ENCODE measurements at regions not wholly inside any gene's neighbourhood (a gene's known extent, or its start where the extent isn't known, plus 50 kb on each side); places are given as distances from the start of the nearest gene placed in this dataset.
"Not testable (repeated sequence)": the region's sequence is repeated elsewhere in the genome, so short reads cannot be mapped to it uniquely, and the experiment has no call there.

DNA sequence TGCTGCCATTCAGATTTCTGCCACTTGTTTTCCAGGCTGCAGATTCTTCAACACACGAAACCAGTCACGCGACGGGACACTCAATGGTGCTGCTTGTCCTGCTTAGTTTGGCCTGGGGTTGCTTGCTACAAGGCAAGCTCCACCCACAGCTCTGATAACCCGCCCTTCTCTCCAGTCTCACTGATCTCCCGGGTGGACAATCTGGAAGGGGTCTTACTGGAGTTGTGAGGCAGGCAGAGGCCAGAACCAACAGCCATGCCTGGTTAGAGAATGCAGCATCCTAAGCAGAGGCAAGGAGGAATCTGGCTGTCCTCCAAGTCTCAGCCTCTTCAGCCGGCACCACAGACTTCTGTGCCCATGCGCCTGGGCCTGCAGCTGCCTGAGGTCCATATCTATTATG is 119.1 kb downstream of the KCNJ12 start:
- no TSS peak for BruUV-seq (replicated peaks)
- peaks cover 4% of the 10 kb centered on the region for H3K27me3 ChIP-seq (replicated peaks; ENCODE audit: insufficient read depth, low read depth, low read length, poor library complexity)
- no peak for TF ChIP-seq EZH2 (IDR thresholded peaks at IDR 0.05; ENCODE audit: borderline replicate concordance, low read depth, low read length, poor library complexity, severe bottlenecking)
- TF ChIP-seq, protein P1, sequence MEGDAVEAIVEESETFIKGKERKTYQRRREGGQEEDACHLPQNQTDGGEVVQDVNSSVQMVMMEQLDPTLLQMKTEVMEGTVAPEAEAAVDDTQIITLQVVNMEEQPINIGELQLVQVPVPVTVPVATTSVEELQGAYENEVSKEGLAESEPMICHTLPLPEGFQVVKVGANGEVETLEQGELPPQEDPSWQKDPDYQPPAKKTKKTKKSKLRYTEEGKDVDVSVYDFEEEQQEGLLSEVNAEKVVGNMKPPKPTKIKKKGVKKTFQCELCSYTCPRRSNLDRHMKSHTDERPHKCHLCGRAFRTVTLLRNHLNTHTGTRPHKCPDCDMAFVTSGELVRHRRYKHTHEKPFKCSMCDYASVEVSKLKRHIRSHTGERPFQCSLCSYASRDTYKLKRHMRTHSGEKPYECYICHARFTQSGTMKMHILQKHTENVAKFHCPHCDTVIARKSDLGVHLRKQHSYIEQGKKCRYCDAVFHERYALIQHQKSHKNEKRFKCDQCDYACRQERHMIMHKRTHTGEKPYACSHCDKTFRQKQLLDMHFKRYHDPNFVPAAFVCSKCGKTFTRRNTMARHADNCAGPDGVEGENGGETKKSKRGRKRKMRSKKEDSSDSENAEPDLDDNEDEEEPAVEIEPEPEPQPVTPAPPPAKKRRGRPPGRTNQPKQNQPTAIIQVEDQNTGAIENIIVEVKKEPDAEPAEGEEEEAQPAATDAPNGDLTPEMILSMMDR (conservative IDR thresholded peaks at IDR 0.05; ENCODE audit: low read depth, low read length), result no peak
- H3K9me3 ChIP-seq (ENCODE audit: low read depth, low read length, poor library complexity, severe bottlenecking), result no peaks in the 10 kb centered on the region
- no peaks in the 10 kb centered on the region for H3K4me1 ChIP-seq (ENCODE audit: insufficient read depth, low read length, poor library complexity, severe bottlenecking)
- intact Hi-C loops (cut with micrococcal nuclease; ENCODE audit: unreplicated experiment), result no loop called here
- ChIA-PET CTCF (no interaction called here), POLR2A (ENCODE audit: low non-redundant PET) (no interaction called here)
- no peak overlapping the region for H3K4me3 ChIP-seq (ENCODE audit: low read depth, low read length, poor library complexity, severe bottlenecking)
- H3K36me3 ChIP-seq (ENCODE audit: insufficient read depth, low read length, poor library complexity, severe bottlenecking), result no peaks in the 10 kb centered on the region
- H3K27ac ChIP-seq (ENCODE audit: low read depth, low read length, poor library complexity, severe bottlenecking), result no peak overlapping the region
- DNase-seq (ENCODE audit: low spot score), result no peak

DNA sequence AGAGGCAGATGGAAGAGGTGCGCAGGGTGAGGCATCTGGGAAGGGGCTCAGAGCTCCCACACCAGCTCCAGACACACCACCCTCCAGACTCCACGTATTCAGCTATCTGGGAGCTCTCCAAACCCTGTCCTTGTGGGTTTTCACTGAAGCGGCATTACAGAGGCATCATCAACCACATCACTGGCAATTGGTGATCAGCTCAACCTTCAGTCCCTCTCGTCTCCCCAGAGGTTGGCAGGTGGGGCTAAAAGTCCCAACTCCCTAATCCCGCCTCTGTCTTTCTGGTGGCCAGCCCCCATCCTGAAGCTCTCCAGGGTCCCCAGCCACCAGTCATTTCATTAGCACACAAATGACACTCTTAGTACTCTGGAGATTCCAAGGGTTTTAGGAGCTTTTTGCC is 123.9 kb downstream of the KCNJ12 start:
- Histone ChIP-seq H3K9me3 (ENCODE audit: low read depth, low read length, poor library complexity, severe bottlenecking) (no peaks in the 10 kb centered on the region), H3K36me3 (ENCODE audit: insufficient read depth, low read length, poor library complexity, severe bottlenecking) (no peaks in the 10 kb centered on the region), H3K4me3 (ENCODE audit: low read depth, low read length, poor library complexity, severe bottlenecking) (no peak overlapping the region), H3K27ac (ENCODE audit: low read depth, low read length, poor library complexity, severe bottlenecking) (no peak overlapping the region), H3K4me1 (ENCODE audit: insufficient read depth, low read length, poor library complexity, severe bottlenecking) (no peaks in the 10 kb centered on the region), H3K27me3 (replicated peaks; ENCODE audit: insufficient read depth, low read depth, low read length, poor library complexity) (no peaks in the 10 kb centered on the region)
- BruUV-seq (replicated peaks), result no TSS peak
- POLR2A ChIA-PET (ENCODE audit: low non-redundant PET), result no interaction called here
- CTCF ChIA-PET, result no interaction called here
- DNase-seq (ENCODE audit: low spot score), result no peak
- intact Hi-C loops (cut with micrococcal nuclease; ENCODE audit: unreplicated experiment), result no loop called here
- TF ChIP-seq, protein P1 (conservative IDR thresholded peaks at IDR 0.05; ENCODE audit: low read depth, low read length), result no peak
- TF ChIP-seq EZH2 (IDR thresholded peaks at IDR 0.05; ENCODE audit: borderline replicate concordance, low read depth, low read length, poor library complexity, severe bottlenecking), result no peak

DNA sequence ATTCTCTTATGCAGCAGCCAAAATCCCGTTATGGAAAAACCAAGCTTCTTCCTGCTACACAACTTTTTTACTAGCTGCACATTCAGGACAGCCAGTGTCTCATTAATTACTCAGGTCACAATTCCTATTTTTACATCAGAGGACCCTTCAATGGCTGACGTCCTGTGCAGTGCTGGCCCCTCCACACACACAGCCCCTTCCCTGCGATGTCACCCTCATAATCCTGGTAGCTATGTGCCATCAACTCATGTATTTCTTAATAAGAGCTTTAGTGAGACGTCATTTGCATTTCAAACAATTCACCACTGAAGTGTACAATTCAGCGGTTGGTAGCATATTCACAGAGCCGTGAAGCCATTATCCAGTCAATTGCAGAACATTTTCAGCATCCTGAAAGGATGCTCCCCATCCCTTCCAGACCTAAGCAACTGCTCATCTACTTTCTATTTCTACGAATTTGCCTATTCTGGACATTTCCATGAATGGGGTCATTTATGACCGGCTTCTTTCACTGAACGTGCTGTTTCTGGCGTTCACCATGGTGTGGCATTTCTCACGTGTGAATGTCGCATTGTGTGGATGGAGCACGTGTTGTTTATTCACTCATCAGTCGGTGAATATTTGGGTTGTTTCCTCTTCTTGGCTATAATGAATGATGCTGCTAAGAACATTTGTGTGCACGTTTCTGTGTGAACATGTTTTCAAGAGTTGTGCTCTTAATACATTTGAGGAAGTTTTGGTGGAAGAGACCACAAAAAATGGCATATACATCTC is 126.0 kb downstream of the KCNJ12 start:
- DNase-seq (ENCODE audit: low spot score); H3K27ac ChIP-seq (ENCODE audit: low read depth, low read length, poor library complexity, severe bottlenecking); H3K4me1 ChIP-seq (ENCODE audit: insufficient read depth, low read length, poor library complexity, severe bottlenecking); H3K36me3 ChIP-seq (ENCODE audit: insufficient read depth, low read length, poor library complexity, severe bottlenecking); H3K9me3 ChIP-seq (ENCODE audit: low read depth, low read length, poor library complexity, severe bottlenecking); BruUV-seq (replicated peaks); H3K4me3 ChIP-seq (ENCODE audit: low read depth, low read length, poor library complexity, severe bottlenecking); intact Hi-C loops (cut with micrococcal nuclease; ENCODE audit: unreplicated experiment); CTCF ChIA-PET; POLR2A ChIA-PET (ENCODE audit: low non-redundant PET); H3K27me3 ChIP-seq (replicated peaks; ENCODE audit: insufficient read depth, low read depth, low read length, poor library complexity): not testable (repeated sequence)
